Calu3 (cell line): ENCODE measurements at regions not wholly inside any gene's neighbourhood (a gene's known extent, or its start where the extent isn't known, plus 50 kb on each side); places are given as distances from the start of the nearest gene placed in this dataset.

ENCODE experiments used
- BruUV-seq: library from RNA; stranded (reverse); fragments of 400-500 nt; replicated peaks from 2 replicates; lab custom pipeline; 2021; lab: Mats Ljungman, UMichigan
- CTCF ChIA-PET: fragments of 300-600 bp; sonication (Branson Sonifier 250); formaldehyde crosslinking; loops from one replicate; lab custom pipeline; 2022; ENCODE audit warnings: antibody characterized with exemption; lab: Charles Lee
- DNase-seq: peaks from one replicate; pipeline ENCODE4 v3.0.0; 2022
- H3K27ac Mint-ChIP-seq: one replicate; pipeline ENCODE4 v1.8.0; 2022; ENCODE audit warnings: mixed read lengths; ENCODE audit not compliant: unreplicated experiment
- H3K27me3 Mint-ChIP-seq: one replicate; pipeline ENCODE4 v1.8.0; 2022; ENCODE audit warnings: mixed read lengths; ENCODE audit not compliant: unreplicated experiment
- H3K36me3 Mint-ChIP-seq: one replicate; pipeline ENCODE4 v1.8.0; 2022; ENCODE audit warnings: mild to moderate bottlenecking, moderate library complexity, mixed read lengths; ENCODE audit not compliant: insufficient read depth, unreplicated experiment
- H3K4me1 Mint-ChIP-seq: one replicate; pipeline ENCODE4 v1.8.0; 2022; ENCODE audit warnings: mild to moderate bottlenecking, low read depth, mixed read lengths; ENCODE audit not compliant: unreplicated experiment
- H3K4me3 Mint-ChIP-seq: one replicate; pipeline ENCODE4 v1.8.0; 2022; ENCODE audit warnings: mild to moderate bottlenecking, low read depth, moderate library complexity, mixed read lengths; ENCODE audit not compliant: unreplicated experiment
- H3K9me3 Mint-ChIP-seq: one replicate; pipeline ENCODE4 v1.8.0; 2022; ENCODE audit warnings: low read depth, mixed read lengths; ENCODE audit not compliant: unreplicated experiment
- intact Hi-C: fragments of 100-400 bp; cut with micrococcal nuclease; formaldehyde crosslinking; loops from one replicate; pipeline ENCODE4 v1.10.0; 2022; ENCODE audit not compliant: unreplicated experiment
- TF ChIP-seq, protein P1 (sequence below): fragments of 200-600 bp; IDR thresholded peaks from one replicate; pipeline ENCODE4 v1.8.0; 2022; ENCODE audit warnings: antibody characterized with exemption; ENCODE audit not compliant: unreplicated experiment

DNA sequence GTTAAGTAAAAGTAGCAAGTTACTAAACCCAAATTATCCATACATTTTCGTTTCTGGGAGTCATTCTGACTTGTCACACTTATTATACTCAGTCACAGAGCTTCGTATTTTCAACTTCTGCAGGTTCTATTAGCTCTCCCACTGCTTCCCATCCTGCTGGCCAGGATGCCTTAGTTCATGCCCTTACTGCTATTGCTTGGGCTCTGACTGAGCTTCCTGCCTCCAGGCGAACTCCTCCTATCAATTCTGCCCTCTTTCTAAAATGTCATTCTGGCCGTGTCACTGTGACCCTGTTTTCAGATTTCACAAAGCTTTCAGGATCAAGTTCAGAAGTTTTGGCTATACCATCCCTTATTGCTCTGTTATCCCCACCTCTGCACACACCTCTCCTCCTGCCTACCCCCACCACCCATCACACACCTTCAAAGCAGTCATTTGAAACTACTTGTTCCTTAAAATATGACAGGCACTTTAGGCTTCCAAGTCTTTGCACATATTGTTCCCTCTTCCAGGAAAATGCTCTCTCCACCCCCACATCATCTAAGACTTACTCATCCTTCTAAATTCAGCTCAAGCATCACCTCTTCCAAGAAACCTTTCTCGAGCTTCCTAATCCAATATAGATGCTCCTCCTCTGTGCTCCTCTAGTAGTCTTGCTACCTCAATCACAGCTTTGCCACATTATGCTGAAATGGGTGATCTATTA is 278.0 kb downstream of the BRINP2 start:
- intact Hi-C loops, result no loop called here
- Mint-ChIP-seq H3K27me3 (peaks cover 41% of the 10 kb centered on the region), H3K9me3 (peaks cover 2% of the 10 kb centered on the region), H3K4me1 (no peaks in the 10 kb centered on the region), H3K27ac (no peak overlapping the region), H3K36me3 (no peaks in the 10 kb centered on the region), H3K4me3 (no peak overlapping the region)
- TF ChIP-seq, protein P1, sequence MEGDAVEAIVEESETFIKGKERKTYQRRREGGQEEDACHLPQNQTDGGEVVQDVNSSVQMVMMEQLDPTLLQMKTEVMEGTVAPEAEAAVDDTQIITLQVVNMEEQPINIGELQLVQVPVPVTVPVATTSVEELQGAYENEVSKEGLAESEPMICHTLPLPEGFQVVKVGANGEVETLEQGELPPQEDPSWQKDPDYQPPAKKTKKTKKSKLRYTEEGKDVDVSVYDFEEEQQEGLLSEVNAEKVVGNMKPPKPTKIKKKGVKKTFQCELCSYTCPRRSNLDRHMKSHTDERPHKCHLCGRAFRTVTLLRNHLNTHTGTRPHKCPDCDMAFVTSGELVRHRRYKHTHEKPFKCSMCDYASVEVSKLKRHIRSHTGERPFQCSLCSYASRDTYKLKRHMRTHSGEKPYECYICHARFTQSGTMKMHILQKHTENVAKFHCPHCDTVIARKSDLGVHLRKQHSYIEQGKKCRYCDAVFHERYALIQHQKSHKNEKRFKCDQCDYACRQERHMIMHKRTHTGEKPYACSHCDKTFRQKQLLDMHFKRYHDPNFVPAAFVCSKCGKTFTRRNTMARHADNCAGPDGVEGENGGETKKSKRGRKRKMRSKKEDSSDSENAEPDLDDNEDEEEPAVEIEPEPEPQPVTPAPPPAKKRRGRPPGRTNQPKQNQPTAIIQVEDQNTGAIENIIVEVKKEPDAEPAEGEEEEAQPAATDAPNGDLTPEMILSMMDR, result no peak
- CTCF ChIA-PET, result interaction anchor here (0.6 to 1.6 kb wide), 2 partner anchors 20 to 473 kb away, joined by 3 to 4 read pairs; no protein-coding TSS in a partner anchor
- DNase-seq, result no peak
- BruUV-seq, result no TSS peak

DNA sequence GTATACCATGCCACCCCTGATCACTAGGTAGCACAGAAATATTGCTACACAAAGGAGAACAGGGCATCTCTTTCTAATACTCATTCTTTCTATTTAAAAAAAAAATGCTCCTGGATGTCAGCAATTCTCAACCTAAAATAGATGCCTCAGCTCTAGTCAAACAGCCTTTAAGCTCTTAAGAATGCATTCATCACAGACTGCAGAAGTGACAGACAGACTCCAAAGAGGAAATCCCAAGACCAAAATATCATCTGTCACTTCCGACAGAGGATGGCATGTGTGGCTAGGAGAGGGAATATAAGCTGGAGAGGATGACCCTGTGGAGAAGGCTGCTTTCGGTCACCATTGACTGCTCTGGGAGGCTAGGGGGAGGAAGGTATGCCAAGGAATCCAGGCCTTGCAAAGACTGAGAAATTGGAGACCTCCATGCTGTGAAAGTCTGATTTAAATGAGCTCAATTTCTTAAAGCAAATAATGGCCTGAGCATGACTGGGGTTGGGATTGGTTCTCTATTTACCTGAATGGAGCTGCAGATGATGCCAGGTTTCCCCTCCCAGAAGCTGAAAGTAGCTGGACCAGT is 277.4 kb downstream of the BRINP2 start:
- Mint-ChIP-seq H3K9me3 (peaks cover under 1% of the 10 kb centered on the region), H3K4me1 (no peaks in the 10 kb centered on the region), H3K36me3 (no peaks in the 10 kb centered on the region), H3K27me3 (peaks cover 48% of the 10 kb centered on the region), H3K27ac (no peak overlapping the region), H3K4me3 (no peak overlapping the region)
- TF ChIP-seq, protein P1, result no peak
- CTCF ChIA-PET, result interaction anchor here (0.6 kb wide), 1 partner anchor 473 kb away, joined by 3 read pairs; no protein-coding TSS in a partner anchor
- no TSS peak for BruUV-seq
- DNase-seq, result no peak
- intact Hi-C loops, result no loop called here

DNA sequence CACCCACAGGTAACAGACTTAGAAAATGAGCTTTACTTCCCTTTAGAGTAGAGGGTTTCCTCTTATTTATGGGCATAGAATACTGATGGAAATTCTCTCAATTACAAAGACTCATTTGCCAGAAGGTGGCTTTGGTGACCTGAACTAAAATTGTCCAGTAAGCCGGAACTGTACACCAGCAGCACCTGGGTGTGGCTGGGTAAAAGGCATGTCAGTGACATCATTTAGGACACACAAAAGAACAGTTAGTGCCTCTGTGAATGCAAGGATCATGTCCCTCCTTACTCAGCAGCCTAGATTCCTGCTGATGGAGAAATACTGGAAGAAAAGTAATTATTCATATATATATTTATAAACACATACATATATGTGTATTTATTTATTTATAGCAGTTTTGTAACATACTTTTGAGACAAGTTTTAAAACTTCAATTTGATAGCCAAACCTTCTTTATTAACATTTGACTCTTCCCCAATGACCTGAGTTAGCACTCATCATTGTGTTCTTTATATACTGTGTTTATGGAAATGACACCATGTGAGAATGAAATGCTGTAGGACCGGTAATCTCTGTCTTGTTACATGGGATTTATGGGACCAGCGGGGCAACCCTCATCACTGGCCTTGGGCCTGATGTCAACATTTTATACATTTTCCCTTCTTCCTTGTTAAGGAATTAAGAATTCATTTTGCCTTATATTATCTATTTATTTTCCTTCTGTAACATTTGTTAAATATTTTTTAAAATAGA is 274.4 kb downstream of the BRINP2 start:
- intact Hi-C loops, result no loop called here
- CTCF ChIA-PET, result no interaction called here
- H3K9me3 Mint-ChIP-seq, result no peaks in the 10 kb centered on the region
- TF ChIP-seq, protein P1, result no peak
- peaks cover 74% of the 10 kb centered on the region for H3K27me3 Mint-ChIP-seq
- no peak overlapping the region for H3K4me3 Mint-ChIP-seq
- no peaks in the 10 kb centered on the region for H3K4me1 Mint-ChIP-seq
- H3K27ac Mint-ChIP-seq, result no peak overlapping the region
- BruUV-seq, result no TSS peak
- H3K36me3 Mint-ChIP-seq, result no peaks in the 10 kb centered on the region
- no peak for DNase-seq

DNA sequence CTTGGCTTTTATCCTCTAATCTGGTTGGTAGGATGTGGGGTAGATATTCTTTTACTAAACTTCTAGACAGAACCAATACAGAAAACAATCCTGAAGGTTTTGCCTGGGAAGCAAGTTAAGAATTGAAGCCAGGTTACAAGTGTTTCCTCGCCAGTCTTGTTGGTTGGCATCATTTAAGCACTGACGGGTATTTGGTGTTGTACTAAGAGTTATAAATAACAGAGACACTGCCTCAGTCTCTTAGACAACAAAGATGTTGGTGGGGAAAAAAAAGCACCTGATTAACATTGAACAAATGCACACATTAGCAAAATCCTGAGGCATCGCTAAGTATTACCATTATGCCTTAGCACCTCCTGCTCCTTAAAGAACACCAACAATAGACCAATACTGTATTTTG is 272.2 kb downstream of the BRINP2 start:
- DNase-seq, result no peak
- Mint-ChIP-seq H3K4me3 (no peak overlapping the region), H3K9me3 (no peaks in the 10 kb centered on the region), H3K27ac (no peak overlapping the region), H3K27me3 (peaks cover 76% of the 10 kb centered on the region), H3K4me1 (no peaks in the 10 kb centered on the region), H3K36me3 (no peaks in the 10 kb centered on the region)
- intact Hi-C loops, result no loop called here
- no TSS peak for BruUV-seq
- TF ChIP-seq, protein P1, result no peak
- CTCF ChIA-PET, result interaction anchor here (1.4 kb wide), 1 partner anchor 89 kb away, joined by 3 read pairs; no protein-coding TSS in a partner anchor
